Ecto neural progenitor cell (in vitro differentiated cells): ENCODE measurements at regions not wholly inside any gene's neighbourhood (a gene's known extent, or its start where the extent isn't known, plus 50 kb on each side); places are given as distances from the start of the nearest gene placed in this dataset.
"Not testable (repeated sequence)": the region's sequence is repeated elsewhere in the genome, so short reads cannot be mapped to it uniquely, and the experiment has no call there.

ENCODE experiments used
- DNase-seq: peaks from one replicate; pipeline ENCODE4 v3.0.0-alpha.2; 2018; ENCODE audit warnings: low spot score

- no peak for DNase-seq
These were observed 139.6 kb upstream of the EGLN3 start for GRCh38 chr14:34090451-34090850.

GRCh38 chr14:34088914-34089313, 138.0 kb upstream of the EGLN3 start:
- no peak for DNase-seq

- peak; percentile 4 for DNase-seq
These were observed 136.7 kb upstream of the EGLN3 start for GRCh38 chr14:34087571-34087970.

- DNase-seq = peak; percentile 7
These were observed 135.4 kb upstream of the EGLN3 start for GRCh38 chr14:34086223-34086757.

DNA sequence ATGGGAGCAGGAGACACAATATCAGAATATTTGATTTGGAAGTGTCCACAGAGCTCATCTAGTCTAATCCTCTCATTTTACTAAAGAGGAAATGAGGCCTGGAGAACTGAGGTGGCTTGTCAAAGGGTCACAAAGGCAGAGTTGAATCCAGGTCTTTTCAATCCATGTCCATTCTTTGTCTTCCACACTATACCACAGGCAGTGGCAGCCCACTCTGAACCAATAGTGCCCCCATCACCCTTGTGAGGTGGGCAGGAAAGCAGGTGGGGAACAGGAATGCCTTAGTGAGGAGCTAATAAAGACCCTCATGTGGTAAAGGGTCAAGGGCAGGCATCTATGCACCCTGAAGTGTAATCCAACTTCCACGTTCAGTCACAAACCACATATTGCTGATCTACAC, 134.8 kb upstream of the EGLN3 start:
- no peak for DNase-seq

DNA sequence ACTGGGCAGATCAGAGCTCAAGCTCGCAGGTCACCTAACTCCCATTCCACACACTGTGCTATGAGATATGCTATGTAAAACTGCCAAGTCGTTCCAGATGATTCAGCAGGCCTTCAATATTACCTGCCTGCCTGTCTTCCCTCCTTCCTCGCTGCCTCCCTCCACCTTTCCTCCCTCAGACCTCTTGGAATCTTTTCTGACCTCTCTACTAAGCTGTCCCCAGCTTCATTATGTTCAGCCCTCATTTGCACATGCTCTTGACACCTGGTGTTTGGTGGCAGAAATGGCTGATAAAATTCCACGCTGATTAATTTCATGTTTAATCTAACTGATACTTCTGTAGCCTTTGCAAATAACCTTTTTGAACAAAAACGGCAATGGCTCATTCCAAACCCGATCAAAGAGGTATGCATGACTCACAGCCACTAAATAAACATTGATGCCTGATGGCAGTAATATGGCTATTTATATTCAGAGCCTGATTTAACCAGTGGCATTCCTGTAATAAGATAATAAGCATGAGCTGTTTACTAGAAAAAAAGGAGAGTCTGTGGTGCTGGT, 130.8 kb upstream of the EGLN3 start:
- DNase-seq = peak; percentile 5

DNA sequence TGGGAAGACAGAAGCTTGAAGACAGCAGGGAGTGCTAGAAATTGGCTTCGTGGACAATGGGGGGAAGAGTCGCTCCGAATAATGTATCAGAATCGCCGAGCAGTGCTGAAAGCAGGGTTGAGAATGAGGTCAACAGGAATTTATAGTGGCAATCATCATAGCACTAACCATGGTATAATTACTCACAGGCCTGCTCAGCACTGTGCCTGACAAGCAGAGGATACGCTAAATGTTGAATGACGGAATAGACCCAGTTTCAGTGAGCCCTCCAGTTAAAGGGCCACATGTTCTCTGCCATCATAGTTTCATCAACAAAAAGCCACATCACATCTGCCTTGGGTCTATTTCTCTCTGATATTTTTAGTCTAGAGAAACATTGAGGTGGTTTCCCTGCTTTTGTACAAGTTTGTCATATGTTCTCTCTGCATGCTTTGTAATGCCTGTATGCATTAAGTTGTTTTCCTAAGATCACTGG, 130.3 kb upstream of the EGLN3 start:
- DNase-seq = no peak

DNA sequence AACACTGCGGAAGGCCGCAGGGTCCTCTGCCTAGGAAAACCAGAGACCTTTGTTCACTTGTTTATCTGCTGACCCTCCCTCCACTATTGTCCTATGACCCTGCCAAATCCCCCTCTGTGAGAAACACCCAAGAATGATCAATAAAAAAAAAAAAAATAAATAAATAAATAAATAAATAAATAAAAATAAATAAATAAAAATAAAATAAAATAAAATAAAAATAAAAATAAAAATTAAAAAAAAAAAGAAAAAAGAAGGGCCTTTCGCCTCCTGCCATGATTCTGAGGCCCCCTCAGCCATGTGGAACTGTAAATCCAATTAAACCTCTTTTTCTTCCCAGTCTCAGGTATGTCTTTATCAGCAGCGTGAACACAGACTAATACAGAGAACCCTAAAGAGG, 128.8 kb upstream of the EGLN3 start:
- not testable (repeated sequence) for DNase-seq

DNA sequence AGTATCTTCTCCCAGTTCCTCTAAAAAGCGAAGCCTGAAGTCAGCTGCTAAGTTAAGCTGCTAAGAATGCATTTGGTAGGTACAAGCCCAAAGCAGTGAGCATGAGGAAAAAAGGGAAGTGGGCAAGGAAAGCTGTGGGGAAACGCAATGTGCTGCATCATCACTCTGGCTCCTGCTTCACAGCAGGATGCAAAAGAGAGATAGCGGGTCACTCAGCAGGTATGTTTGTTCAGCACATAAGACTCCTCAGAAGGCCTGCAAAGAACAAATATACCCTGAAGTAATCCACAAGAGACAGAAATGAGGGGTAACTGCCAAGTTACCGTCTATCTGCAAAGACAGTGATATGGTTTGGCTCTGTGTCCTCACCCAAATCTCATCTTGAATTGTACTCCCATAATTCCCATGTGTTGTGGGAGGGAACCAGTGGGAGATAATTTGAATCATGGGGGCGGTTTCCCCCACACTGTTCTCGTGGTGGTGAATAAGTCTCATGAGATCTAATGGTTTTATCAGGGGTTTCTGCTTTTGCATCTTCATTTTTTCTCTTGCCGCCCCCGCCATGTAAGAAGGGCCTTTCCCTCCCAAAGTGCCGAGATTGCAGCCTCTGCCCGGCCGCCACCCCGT, 127.4 kb upstream of the EGLN3 start:
- DNase-seq = no peak

- no peak for DNase-seq
These were observed 125.0 kb upstream of the EGLN3 start for GRCh38 chr14:34075826-34076225.

GRCh38 chr14:34075042-34075744, 124.3 kb upstream of the EGLN3 start:
- no peak for DNase-seq

DNA sequence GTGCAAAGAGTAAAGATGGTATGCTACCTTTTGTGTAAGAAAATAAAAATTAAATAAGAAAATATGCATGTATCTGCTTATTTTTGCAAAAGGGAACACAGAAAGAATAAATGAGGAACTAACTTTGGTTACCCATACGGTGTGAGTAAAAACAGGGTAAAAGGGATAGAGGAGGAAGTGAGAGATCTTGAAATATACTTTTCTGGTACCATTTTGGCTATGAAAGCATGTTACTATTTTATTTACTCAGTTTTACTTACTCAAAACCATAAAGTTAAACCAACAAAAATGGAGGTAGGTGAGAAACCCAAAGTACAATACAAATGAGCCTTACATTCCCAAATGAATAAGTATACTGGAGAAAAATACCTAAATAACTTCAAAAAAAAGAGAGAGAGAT, 122.0 kb upstream of the EGLN3 start:
- DNase-seq = no peak

GRCh38 chr14:34072401-34072800, 121.5 kb upstream of the EGLN3 start:
- no peak for DNase-seq

DNA sequence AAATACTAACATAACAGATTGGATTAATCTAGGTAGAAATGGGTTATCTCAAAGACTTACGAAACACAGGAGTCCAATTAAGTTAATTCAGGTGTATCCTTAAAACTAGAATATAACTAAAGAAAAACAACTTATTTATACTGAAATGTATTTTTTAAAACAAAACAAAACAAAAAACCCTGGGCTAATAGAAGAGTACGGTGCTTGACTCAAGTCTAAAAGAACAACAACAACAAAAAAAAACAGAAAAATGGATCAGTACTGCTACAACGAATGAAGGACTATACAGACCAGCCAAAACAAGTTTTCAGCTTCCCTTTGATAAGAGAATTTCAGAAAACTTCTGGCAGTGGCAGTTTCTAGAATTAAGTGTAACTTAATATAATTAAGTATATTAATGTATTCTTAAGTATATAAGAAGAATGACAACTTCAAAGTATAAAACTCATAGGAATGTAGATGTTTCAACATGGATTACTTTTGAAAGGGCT, 120.1 kb upstream of the EGLN3 start:
- DNase-seq = no peak

- no peak for DNase-seq
These were observed 119.1 kb upstream of the EGLN3 start for GRCh38 chr14:34069854-34070582.

- DNase-seq = no peak
These were observed 116.7 kb upstream of the EGLN3 start for GRCh38 chr14:34067587-34067986.

DNA sequence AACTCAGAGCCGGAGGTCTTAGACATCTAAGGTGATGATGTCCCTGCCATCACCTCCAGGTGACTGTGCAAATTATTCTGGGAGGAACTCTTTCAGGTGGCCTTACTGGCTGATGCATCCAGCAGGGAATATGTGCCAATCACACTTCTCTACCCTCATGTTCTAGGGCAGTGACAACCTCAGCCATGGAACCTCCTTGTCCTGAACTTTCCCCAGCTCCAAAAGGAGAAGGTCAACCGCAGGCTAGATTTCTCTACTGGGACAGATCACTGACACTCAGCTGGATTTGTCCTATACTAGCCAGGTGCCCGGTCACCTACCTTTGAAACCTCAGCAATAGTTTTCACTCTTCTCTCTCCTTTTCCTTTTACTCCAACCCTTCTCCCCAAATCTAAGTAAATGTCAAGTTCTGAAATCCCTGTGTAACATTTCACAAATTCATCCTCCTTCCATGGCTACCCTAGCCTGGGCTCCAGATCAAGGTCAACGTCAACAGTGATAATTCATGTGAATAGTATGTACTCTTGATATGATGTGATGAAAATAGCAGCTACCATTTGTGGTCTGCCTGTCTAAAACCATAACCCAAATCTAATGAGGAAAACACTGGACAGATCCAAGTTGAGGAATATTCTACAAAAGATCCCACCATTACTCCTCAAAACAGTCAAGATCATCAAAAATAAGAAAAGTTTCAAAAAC, 115.0 kb upstream of the EGLN3 start:
- DNase-seq = no peak

GRCh38 chr14:34065236-34065635, 114.4 kb upstream of the EGLN3 start:
- DNase-seq = no peak

DNA sequence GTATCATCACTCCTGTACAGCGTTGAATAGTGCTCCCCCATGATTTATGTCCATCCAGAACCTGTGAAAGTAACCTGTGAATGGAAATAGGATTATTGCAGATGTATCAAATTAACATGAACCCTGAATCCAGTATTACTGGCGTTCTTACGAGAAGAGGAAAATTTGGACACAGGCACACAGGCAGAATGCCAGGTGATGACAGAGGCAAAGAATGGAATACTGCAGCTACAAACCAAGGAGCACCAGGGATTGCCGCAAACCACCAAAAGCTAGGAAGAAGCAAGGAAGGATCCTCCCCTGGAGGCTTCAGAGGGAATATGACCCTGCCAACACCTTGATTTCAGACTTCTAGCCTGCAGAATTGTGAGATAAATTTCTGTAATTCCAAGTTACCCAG, 113.5 kb upstream of the EGLN3 start:
- no peak for DNase-seq

GRCh38 chr14:34063470-34064164, 112.7 kb upstream of the EGLN3 start:
- DNase-seq = no peak

GRCh38 chr14:34063042-34063441, 112.2 kb upstream of the EGLN3 start:
- no peak for DNase-seq
